Skeletal muscle cell (primary cell): ENCODE measurements at regions not wholly inside any gene's neighbourhood (a gene's known extent, or its start where the extent isn't known, plus 50 kb on each side); places are given as distances from the start of the nearest gene placed in this dataset.
A peak's percentile ranks its signal among the peaks of the same experiment; 100 is the strongest.

Source experiments
- DNase-seq: peaks from one replicate; pipeline ENCODE4 v3.0.0-alpha.2; 2010; ENCODE audit warnings: low read depth
- H3K4me3 ChIP-seq: 2 replicates; pipeline ENCODE4 v1.5.1; 2011; ENCODE audit warnings: low read depth, mild to moderate bottlenecking, control low read depth, low read length, moderate library complexity

- H3K4me3 ChIP-seq, result no peak overlapping the region
- DNase-seq, result no peak
These were observed 199.3 kb upstream of the UMPS start for GRCh38 chr3:124530916-124531315.

- DNase-seq, result no peak
- no peak overlapping the region for H3K4me3 ChIP-seq
These were observed 198.2 kb upstream of the UMPS start for GRCh38 chr3:124532071-124532470.

DNA sequence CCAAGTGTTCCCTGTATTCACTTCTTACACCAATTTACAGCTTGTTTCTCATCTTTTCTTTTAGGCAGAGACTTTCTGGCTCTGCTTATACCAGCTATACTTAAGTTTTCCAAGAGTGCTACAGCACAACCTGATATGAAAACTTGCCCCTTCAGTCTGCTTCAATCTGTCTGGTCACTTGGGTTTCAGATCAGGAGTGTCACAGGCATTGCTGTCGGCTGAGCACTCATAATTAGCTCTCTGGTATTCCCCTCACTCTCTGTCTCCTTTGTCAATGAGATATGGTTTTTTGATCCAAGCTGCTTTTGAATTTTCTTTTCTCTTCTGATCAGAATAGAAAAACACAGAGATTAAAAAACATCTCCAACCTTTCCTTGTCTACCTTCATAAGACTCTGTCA is 194.9 kb upstream of the UMPS start:
- no peak overlapping the region for H3K4me3 ChIP-seq
- no peak for DNase-seq

GRCh38 chr3:124540550-124541211 is 189.6 kb upstream of the UMPS start:
- no peak overlapping the region for H3K4me3 ChIP-seq
- no peak for DNase-seq

- no peak overlapping the region for H3K4me3 ChIP-seq
- DNase-seq, result no peak
These were observed 187.9 kb upstream of the UMPS start for GRCh38 chr3:124542214-124542869.

GRCh38 chr3:124545891-124546290 is 184.4 kb upstream of the UMPS start:
- DNase-seq, result no peak
- no peak overlapping the region for H3K4me3 ChIP-seq

- no peak for DNase-seq
- no peak overlapping the region for H3K4me3 ChIP-seq
These were observed 178.0 kb upstream of the UMPS start for GRCh38 chr3:124552224-124552623.

GRCh38 chr3:124553178-124553577 is 177.1 kb upstream of the UMPS start:
- no peak overlapping the region for H3K4me3 ChIP-seq
- no peak for DNase-seq

DNA sequence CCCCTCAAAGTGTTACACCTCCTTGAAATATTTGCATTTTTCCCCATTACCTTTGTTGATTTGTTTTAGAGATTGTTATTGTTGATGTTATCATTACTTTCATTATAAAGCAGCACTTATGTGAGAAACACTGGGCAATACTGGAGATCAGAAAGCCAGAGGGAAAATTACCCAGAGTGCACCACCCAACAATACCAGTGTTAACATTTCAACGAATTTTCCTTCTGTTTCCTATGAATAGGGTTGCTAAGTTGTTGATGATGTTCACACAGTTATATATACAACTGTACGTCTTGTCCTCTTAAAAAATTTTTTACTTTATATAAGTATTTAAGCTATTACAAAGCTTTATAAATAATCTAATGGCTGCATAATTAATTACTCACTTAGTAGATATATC is 173.6 kb upstream of the UMPS start:
- H3K4me3 ChIP-seq, result no peak overlapping the region
- DNase-seq, result no peak

GRCh38 chr3:124557433-124558232 is 172.6 kb upstream of the UMPS start:
- no peak for DNase-seq
- no peak overlapping the region for H3K4me3 ChIP-seq

DNA sequence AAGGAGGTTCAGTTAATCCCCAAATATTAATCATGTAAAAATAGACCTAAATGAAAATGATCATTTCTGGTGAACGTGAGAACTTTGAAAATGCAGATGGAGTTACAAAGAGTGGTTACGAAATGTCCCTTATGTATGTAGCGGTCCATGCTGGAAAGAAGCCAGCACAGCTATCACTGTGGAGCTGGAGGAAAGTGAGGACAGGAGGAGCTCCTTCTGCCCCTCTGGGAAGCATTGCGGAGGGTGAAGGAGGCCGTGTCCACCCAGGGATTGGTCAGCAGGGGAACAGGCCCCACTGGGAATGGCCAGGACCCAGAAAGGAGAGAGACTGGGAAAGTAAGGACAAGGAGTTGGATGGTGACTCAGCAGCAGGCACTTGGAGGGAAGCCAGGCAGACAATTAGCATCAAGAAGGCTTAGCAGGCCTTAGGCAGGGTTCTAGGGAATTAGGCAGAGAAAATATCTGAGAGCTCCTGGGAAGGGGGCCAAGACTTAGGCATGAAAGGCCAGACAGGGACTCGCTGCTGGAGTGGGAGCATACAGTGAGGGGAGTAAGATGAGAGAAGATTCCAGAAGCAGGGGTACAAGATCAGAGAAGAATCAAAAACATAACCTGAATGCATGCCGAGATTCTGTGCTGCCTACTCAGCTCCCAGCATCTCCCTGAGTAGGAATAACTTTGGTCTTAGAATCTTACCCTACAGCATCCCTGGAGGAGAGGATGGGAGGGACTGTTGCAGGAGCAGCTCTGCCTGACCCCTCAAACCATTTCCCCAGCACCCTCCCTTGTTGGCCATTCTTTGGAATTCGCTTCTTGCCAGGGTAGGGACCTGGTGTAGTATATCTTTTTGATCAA is 171.0 kb upstream of the UMPS start:
- DNase-seq, result peak; percentile 94

DNA sequence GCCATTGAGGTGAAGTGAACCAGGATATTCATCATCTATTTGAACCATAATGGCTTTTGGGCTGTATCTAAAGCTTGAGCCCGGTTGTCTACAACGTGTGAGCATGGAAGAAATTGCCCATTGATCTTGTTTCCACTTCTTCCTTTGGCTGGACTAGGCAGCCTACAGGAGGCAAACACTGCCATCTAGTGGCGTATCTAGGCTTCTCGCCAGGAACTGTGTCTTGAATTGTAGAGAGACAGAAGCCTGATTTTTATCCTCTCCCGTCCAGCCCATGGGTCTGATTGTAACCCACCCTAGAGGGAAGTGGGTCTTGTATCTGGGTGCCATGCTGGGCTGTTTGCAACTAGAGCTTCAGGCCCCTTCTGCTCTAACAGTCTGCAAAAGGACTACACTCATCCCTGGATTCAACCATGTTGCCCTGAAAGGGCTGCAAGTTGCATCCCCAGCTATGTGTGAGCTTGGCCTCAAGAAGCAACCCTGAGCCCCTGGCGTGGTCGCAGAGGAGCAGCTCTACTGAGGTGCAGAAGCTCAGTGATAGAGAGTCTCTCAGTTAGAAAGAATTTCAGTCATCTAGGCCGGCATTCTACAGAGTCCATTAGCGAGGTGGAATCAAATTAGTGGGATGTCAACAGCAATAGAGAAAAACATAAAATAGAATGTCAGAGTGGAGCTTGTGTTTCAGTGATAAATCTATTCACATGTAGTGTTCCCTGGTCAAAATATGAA is 170.2 kb upstream of the UMPS start:
- DNase-seq, result peak; percentile 53
- no peak overlapping the region for H3K4me3 ChIP-seq

More for the DNA sequence above, 171.0 kb upstream of the UMPS start:
- H3K4me3 ChIP-seq, result no peak overlapping the region

DNA sequence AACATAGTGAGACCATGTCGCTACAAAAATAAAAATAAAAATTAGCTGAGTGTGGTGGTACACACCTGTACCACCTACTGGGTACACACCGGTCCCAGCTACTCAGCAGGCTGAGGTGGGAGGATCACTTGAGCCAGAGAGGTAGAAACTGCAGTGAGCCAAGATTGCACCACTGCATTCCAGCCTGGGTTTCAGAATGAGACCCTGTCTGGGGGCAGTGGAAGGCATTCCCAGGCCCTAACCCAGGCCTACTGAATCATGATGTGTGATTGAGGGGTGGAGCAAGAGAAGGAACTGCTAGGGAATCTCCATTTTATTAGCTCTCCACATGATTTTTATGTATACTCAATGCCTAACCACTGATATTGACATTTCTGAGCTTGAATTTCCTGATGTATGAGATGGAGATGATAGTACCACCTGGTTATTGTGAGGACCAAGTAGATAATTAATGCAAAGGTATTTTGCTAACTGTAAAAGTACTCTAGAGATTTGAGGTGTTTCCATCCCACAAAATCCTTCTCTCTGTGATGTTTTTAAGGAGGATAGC is 169.5 kb upstream of the UMPS start:
- H3K4me3 ChIP-seq, result no peak overlapping the region
- no peak for DNase-seq

DNA sequence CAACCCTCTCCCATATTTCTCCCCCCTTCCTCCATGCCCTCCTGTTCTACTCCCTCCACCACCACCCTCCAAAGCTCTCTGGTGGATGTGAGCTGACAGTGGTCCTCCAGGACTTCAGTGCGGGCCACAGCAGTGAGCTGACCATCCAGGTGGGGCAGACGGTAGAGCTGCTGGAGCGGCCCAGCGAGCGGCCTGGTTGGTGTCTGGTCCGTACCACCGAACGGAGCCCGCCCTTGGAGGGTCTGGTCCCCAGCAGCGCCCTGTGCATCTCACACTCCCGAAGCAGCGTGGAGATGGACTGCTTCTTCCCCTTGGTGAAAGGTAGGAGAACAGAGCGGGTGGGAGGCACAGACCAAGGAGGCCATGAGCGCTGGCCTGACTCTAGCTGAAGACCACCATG is 167.5 kb upstream of the UMPS start:
- H3K4me3 ChIP-seq, result no peak overlapping the region
- no peak for DNase-seq

DNA sequence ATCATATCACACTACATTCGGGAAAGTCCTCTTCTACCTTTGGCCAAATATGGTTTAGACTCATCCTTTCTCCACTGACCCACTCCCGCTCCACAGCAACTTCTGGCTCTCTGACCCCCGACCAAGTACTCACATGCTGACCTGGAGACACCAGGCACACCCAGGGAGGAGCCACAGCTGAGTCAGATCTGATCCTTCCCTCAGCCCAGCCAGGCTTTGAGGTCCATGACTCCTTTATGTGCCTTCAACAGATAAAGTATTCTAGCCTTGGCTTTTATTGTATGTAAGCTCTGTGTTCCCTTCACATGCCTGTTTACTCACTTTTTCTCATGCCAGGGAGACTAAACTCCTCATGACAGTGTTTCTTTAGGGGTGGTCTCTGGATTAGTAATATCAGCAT is 166.9 kb upstream of the UMPS start:
- no peak for DNase-seq
- H3K4me3 ChIP-seq, result no peak overlapping the region

DNA sequence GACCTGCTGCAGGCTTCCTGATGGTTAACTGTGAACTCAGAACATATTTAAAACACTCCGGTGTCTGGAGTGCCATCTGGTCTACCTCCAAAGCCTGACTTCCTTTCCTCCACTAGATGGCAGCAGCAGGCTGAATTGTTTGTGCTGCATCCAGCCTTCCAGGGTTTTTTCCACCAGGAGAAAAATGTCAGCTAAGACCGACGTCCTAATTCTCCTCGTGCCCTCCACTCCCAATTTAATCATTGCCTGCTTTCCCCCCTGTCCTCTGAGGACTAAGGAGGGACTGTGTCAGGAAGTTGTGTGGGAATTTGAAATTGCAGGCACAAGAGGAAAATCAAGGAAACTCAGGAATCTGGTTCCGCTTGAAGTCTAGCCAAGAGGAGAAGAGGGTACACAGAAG is 165.2 kb upstream of the UMPS start:
- no peak for DNase-seq
- H3K4me3 ChIP-seq, result no peak overlapping the region

DNA sequence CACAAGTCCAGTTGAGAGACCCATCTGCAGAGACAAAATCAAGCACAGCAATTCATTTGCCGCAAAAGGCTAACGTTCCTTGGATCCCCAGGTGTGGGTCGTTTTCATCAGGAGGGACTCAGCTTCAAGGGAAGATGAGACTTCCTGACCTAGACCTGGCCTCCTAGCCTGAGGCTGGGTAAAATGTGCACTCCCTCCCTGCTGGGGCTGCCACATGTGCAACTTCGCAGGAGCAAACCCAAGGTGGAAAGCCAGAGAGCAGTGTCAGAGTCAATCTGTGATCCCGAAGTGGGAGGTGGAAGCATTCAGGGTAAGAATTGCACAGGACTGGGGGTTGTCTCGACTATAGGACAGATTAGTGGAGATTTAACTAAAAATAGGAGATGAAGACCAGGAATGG is 164.7 kb upstream of the UMPS start:
- no peak for DNase-seq
- H3K4me3 ChIP-seq, result no peak overlapping the region

GRCh38 chr3:124566701-124567100 is 163.6 kb upstream of the UMPS start:
- DNase-seq, result no peak
- no peak overlapping the region for H3K4me3 ChIP-seq

DNA sequence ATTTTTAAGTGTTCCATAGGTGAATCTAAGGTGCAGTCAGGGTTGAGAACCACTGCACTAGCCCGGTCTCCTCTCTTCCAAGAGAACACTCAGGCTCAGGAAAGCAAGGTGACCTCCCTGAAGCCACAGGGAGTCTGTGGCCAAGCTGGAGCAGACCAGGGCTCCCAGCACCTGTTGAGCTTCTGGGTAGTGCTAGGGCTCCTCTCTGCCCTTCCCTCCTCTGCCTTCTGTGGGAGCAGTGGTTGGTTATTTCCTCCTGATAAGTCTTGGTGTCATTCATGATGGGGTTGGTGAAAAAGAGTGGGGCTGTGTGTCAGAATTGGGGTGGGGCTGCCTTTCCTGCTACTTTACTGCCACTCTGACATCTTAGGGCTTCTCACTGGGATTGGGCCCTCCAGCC is 163.1 kb upstream of the UMPS start:
- H3K4me3 ChIP-seq, result no peak overlapping the region
- DNase-seq, result no peak
